Upper lobe of left lung (tissue), 6 donors: ENCODE measurements at regions not wholly inside any gene's neighbourhood (a gene's known extent, or its start where the extent isn't known, plus 50 kb on each side); places are given as distances from the start of the nearest gene placed in this dataset.

ENCODE experiments used
- ATAC-seq, 2 donors: fragments of 200-7000 bp; cut with Tn5 transposase; one replicate each; pipeline ENCODE4 v1.9.1; 2022; ENCODE audit warnings: mild to moderate bottlenecking in 2 of 2, moderate library complexity in 2 of 2; ENCODE audit not compliant: low FRiP score in 2 of 2
- DNase-seq, 2 donors: peaks; one replicate each; pipeline ENCODE4 v3.0.0-alpha.2; 2019 to 2020
- H3K27ac ChIP-seq, 4 donors: fragments of 200-600 bp; sonication (generic); one replicate each; pipeline ENCODE4 v1.5.1; 2016 to 2019
- H3K27me3 ChIP-seq, 4 donors: fragments of 200-600 bp; sonication (generic); one replicate each; pipeline ENCODE4 v1.5.1; 2017 to 2019
- H3K36me3 ChIP-seq, 4 donors: fragments of 200-600 bp; sonication (generic); one replicate each; pipeline ENCODE4 v1.5.1; 2016 to 2019
- H3K4me1 ChIP-seq, 4 donors: fragments of 200-600 bp; sonication (generic); one replicate each; pipeline ENCODE4 v1.5.1; 2018 to 2019
- H3K4me3 ChIP-seq, 4 donors: fragments of 200-600 bp; sonication (generic); one replicate each; pipeline ENCODE4 v1.5.1; 2017 to 2019; ENCODE audit warnings: mild to moderate bottlenecking in 2 of 4, moderate library complexity in 1 of 4
- H3K9me3 ChIP-seq, 4 donors: fragments of 200-600 bp; sonication (generic); one replicate each; pipeline ENCODE4 v1.5.1; 2018 to 2019
- EP300 ChIP-seq, 4 donors: sonication (generic); formaldehyde crosslinking; IDR thresholded peaks; one replicate each; pipeline ENCODE4 v1.5.1; 2017; ENCODE audit warnings: antibody characterized with exemption in 4 of 4, control low read depth in 2 of 4
- POLR2A ChIP-seq, 4 donors: fragments of 450-650 bp; IDR thresholded peaks; one replicate each; pipeline ENCODE4 v1.5.1; 2016 to 2017; ENCODE audit warnings: antibody characterized with exemption in 4 of 4, mild to moderate bottlenecking in 2 of 4
- POLR2AphosphoS5 ChIP-seq, 2 donors: sonication (generic); formaldehyde crosslinking; IDR thresholded peaks; one replicate each; pipeline ENCODE4 v1.5.1; 2017; ENCODE audit warnings: antibody characterized with exemption in 2 of 2
- WGBS, 2 donors: methylation state at CpG; one replicate each; pipeline ENCODE4 v1.1.5; 2017 to 2018; 5-methylcytosine and 5-hydroxymethylcytosine counted together
- TF ChIP-seq, protein P1 (sequence below), 6 experiments: fragments of 450-650 bp in 4 of 6; fragments of 200-600 bp in 2 of 6; sonication (generic) in 2 of 6; IDR thresholded peaks; one replicate each; pipeline ENCODE4 v1.5.1; 2016 to 2019; ENCODE audit warnings: antibody characterized with exemption in 6 of 6
- donor health status: DM: no; HTN: no; CAD: no; lungs with moderate emphysema.
- donor health status: DM: no; HTN: yes; CAD: no; lungs with severe emphysema.

GRCh38 chr10:33506391-33506790 lies 171.9 kb upstream of the NRP1 start:
- Histone ChIP-seq H3K36me3 (no peaks in the 10 kb centered on the region), H3K9me3 (no peaks in the 10 kb centered on the region), H3K4me1 (peaks cover 7 to 10% (median 9%) of the 10 kb centered on the region in 4 donors), H3K27ac (no peak overlapping the region), H3K27me3 (no peaks in the 10 kb centered on the region), H3K4me3 (no peak overlapping the region)
- DNase-seq: no peak
- TF ChIP-seq EP300 (IDR thresholded peaks at IDR 0.05): no peak
- no peak for TF ChIP-seq POLR2AphosphoS5 (IDR thresholded peaks at IDR 0.05)
- TF ChIP-seq, protein P1, sequence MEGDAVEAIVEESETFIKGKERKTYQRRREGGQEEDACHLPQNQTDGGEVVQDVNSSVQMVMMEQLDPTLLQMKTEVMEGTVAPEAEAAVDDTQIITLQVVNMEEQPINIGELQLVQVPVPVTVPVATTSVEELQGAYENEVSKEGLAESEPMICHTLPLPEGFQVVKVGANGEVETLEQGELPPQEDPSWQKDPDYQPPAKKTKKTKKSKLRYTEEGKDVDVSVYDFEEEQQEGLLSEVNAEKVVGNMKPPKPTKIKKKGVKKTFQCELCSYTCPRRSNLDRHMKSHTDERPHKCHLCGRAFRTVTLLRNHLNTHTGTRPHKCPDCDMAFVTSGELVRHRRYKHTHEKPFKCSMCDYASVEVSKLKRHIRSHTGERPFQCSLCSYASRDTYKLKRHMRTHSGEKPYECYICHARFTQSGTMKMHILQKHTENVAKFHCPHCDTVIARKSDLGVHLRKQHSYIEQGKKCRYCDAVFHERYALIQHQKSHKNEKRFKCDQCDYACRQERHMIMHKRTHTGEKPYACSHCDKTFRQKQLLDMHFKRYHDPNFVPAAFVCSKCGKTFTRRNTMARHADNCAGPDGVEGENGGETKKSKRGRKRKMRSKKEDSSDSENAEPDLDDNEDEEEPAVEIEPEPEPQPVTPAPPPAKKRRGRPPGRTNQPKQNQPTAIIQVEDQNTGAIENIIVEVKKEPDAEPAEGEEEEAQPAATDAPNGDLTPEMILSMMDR (IDR thresholded peaks at IDR 0.05): no peak
- TF ChIP-seq POLR2A (IDR thresholded peaks at IDR 0.05): no peak
- WGBS, 2 donors: 78 to 84% methylated on average over 2 of the region's 2 CpGs
- no peak for ATAC-seq

DNA sequence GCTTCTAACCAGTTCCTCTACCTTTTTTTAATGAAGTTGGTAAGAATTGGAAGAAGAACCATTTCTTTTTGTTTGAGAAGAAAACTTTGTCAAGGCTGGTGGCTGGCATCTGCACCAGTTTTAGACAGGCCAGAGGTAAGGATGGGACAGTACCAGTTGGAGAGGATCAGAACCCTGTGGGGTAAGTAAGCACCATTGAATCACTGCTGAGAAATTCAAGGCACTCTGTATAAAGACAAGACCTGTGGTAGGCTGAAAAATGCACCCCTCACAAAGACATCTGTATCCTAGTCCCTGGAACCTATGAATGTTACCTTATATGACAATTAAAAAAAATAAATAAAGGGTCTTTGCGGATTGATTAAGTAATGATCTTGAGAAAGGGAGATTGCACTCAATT lies 166.7 kb upstream of the NRP1 start:
- 100% methylated on average over 1 of the region's 1 CpG for WGBS, 2 donors

GRCh38 chr10:33498391-33498891 lies 164.0 kb upstream of the NRP1 start:
- no peak for ATAC-seq
- Histone ChIP-seq H3K9me3 (no peaks in the 10 kb centered on the region), H3K36me3 (no peaks in the 10 kb centered on the region), H3K27me3 (no peaks in the 10 kb centered on the region), H3K4me1 (no peaks in the 10 kb centered on the region), H3K4me3 (no peak overlapping the region), H3K27ac (no peak overlapping the region)
- TF ChIP-seq POLR2AphosphoS5 (IDR thresholded peaks at IDR 0.05): no peak
- TF ChIP-seq, protein P1 (IDR thresholded peaks at IDR 0.05): no peak
- TF ChIP-seq EP300 (IDR thresholded peaks at IDR 0.05): no peak
- TF ChIP-seq POLR2A (IDR thresholded peaks at IDR 0.05): no peak
- WGBS, 2 donors: 67 to 72% methylated on average over 5 of the region's 5 CpGs
- DNase-seq: no peak

More for the DNA sequence above, 166.7 kb upstream of the NRP1 start:
- H3K27ac ChIP-seq: no peak overlapping the region
- no peaks in the 10 kb centered on the region for H3K9me3 ChIP-seq
- no peaks in the 10 kb centered on the region for H3K27me3 ChIP-seq
- TF ChIP-seq POLR2AphosphoS5 (IDR thresholded peaks at IDR 0.05) (no peak), POLR2A (IDR thresholded peaks at IDR 0.05) (no peak), EP300 (IDR thresholded peaks at IDR 0.05) (no peak)
- TF ChIP-seq, protein P1 (IDR thresholded peaks at IDR 0.05): no peak
- no peaks in the 10 kb centered on the region for H3K4me1 ChIP-seq
- H3K36me3 ChIP-seq: no peaks in the 10 kb centered on the region
- ATAC-seq: no peak
- H3K4me3 ChIP-seq: no peak overlapping the region
- DNase-seq: no peak

DNA sequence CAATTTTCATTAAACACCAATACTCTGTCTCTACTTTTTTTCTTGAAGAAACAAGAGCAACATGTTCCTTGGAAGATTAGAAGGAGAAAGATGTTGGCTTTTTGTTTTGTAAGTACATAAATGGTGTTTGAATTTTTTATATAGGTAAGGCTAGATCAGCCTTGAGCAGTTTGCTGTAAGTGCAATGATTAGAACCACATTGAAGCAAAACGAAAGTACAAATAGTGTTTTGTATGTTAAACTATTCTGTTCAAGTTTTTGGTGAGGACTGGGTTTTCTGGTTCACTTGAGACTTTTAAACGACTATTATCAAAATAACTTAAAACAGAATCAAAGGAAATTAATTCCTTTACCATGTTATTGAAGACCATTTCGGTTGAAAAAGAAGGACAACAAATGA lies 162.9 kb upstream of the NRP1 start:
- WGBS, 2 donors: 73 to 82% methylated on average over 3 of the region's 3 CpGs
- H3K27me3 ChIP-seq: no peaks in the 10 kb centered on the region
- no peak for ATAC-seq

More for the DNA sequence above, 162.9 kb upstream of the NRP1 start:
- Histone ChIP-seq H3K4me1 (peaks cover 0 to 3% (median 0%) of the 10 kb centered on the region in 4 donors), H3K36me3 (no peaks in the 10 kb centered on the region), H3K4me3 (no peak overlapping the region), H3K9me3 (no peaks in the 10 kb centered on the region), H3K27ac (no peak overlapping the region)
- TF ChIP-seq POLR2A (IDR thresholded peaks at IDR 0.05) (no peak), POLR2AphosphoS5 (IDR thresholded peaks at IDR 0.05) (no peak), EP300 (IDR thresholded peaks at IDR 0.05) (no peak)
- TF ChIP-seq, protein P1 (IDR thresholded peaks at IDR 0.05): no peak
- no peak for DNase-seq
